ENCODE measurements at regions not wholly inside any gene's neighbourhood (a gene's known extent, or its start where the extent isn't known, plus 50 kb on each side); places are given as distances from the start of the nearest gene placed in this dataset.

GRCh38 chr7:155954550-155955366 is 142.5 kb upstream of the SHH start:
- Histone ChIP-seq H3K4me3 (ENCODE audit: low read length) (no peak overlapping the region), H3K27me3 (ENCODE audit: insufficient read depth, low read depth, low read length) (no peaks in the 10 kb centered on the region), H3K4me2 (ENCODE audit: low read length) (no peak overlapping the region), H3K9ac (ENCODE audit: low read length) (no peak overlapping the region), H3K27ac (ENCODE audit: low read length) (no peak overlapping the region), H2AFZ (ENCODE audit: low read depth, low read length) (no peak overlapping the region), H3F3A (ENCODE audit: insufficient read depth, low read length, poor library complexity, severe bottlenecking) (no peaks in the 10 kb centered on the region), H3K79me2 (replicated peaks; ENCODE audit: insufficient read depth, low read length) (no peaks in the 10 kb centered on the region), H3K36me3 (ENCODE audit: insufficient read depth, low read length) (no peaks in the 10 kb centered on the region), H3K9me2 (ENCODE audit: insufficient read depth, low read length) (no peaks in the 10 kb centered on the region), H3K9me3 (ENCODE audit: low read length) (no peaks in the 10 kb centered on the region), H4K20me1 (ENCODE audit: insufficient read depth) (no peaks in the 10 kb centered on the region)
- TF ChIP-seq EZH2 (IDR thresholded peaks at IDR 0.05; ENCODE audit: borderline replicate concordance, insufficient read depth, low read length, poor library complexity, severe bottlenecking): no peak
- no peak for TF ChIP-seq CTCF (IDR thresholded peaks at IDR 0.05; ENCODE audit: poor library complexity, severe bottlenecking)
- no peak for TF ChIP-seq MXI1 (conservative IDR thresholded peaks at IDR 0.05; ENCODE audit: poor library complexity, severe bottlenecking)
- no peak for TF ChIP-seq POLR2AphosphoS5 (IDR thresholded peaks at IDR 0.05)
- TF ChIP-seq, protein P1, sequence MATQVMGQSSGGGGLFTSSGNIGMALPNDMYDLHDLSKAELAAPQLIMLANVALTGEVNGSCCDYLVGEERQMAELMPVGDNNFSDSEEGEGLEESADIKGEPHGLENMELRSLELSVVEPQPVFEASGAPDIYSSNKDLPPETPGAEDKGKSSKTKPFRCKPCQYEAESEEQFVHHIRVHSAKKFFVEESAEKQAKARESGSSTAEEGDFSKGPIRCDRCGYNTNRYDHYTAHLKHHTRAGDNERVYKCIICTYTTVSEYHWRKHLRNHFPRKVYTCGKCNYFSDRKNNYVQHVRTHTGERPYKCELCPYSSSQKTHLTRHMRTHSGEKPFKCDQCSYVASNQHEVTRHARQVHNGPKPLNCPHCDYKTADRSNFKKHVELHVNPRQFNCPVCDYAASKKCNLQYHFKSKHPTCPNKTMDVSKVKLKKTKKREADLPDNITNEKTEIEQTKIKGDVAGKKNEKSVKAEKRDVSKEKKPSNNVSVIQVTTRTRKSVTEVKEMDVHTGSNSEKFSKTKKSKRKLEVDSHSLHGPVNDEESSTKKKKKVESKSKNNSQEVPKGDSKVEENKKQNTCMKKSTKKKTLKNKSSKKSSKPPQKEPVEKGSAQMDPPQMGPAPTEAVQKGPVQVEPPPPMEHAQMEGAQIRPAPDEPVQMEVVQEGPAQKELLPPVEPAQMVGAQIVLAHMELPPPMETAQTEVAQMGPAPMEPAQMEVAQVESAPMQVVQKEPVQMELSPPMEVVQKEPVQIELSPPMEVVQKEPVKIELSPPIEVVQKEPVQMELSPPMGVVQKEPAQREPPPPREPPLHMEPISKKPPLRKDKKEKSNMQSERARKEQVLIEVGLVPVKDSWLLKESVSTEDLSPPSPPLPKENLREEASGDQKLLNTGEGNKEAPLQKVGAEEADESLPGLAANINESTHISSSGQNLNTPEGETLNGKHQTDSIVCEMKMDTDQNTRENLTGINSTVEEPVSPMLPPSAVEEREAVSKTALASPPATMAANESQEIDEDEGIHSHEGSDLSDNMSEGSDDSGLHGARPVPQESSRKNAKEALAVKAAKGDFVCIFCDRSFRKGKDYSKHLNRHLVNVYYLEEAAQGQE (IDR thresholded peaks at IDR 0.05; ENCODE audit: borderline replicate concordance): no peak
- no peak for TF ChIP-seq EP300 (conservative IDR thresholded peaks at IDR 0.05; ENCODE audit: poor library complexity, severe bottlenecking)
- TF ChIP-seq RAD21 (conservative IDR thresholded peaks at IDR 0.05): no peak
- TF ChIP-seq TAF1 (IDR thresholded peaks at IDR 0.05; ENCODE audit: low read depth): no peak
- TF ChIP-seq SMC3 (conservative IDR thresholded peaks at IDR 0.05; ENCODE audit: poor library complexity): no peak

GRCh38 chr7:155953781-155954549 is 141.7 kb upstream of the SHH start:
- H3K4me2 ChIP-seq (ENCODE audit: low read length): no peak overlapping the region
- no peaks in the 10 kb centered on the region for H3K27me3 ChIP-seq (ENCODE audit: insufficient read depth, low read depth, low read length)
- no peaks in the 10 kb centered on the region for H3K9me3 ChIP-seq (ENCODE audit: low read length)
- H3K9ac ChIP-seq (ENCODE audit: low read length): no peak overlapping the region
- no peaks in the 10 kb centered on the region for H3F3A ChIP-seq (ENCODE audit: insufficient read depth, low read length, poor library complexity, severe bottlenecking)
- no peaks in the 10 kb centered on the region for H4K20me1 ChIP-seq (ENCODE audit: insufficient read depth)
- no peak overlapping the region for H2AFZ ChIP-seq (ENCODE audit: low read depth, low read length)
- no peak overlapping the region for H3K4me3 ChIP-seq (ENCODE audit: low read length)
- H3K36me3 ChIP-seq (ENCODE audit: insufficient read depth, low read length): no peaks in the 10 kb centered on the region
- no peaks in the 10 kb centered on the region for H3K9me2 ChIP-seq (ENCODE audit: insufficient read depth, low read length)
- TF ChIP-seq MXI1 (conservative IDR thresholded peaks at IDR 0.05; ENCODE audit: poor library complexity, severe bottlenecking): no peak
- TF ChIP-seq SMC3 (conservative IDR thresholded peaks at IDR 0.05; ENCODE audit: poor library complexity): no peak
- no peak for TF ChIP-seq EP300 (conservative IDR thresholded peaks at IDR 0.05; ENCODE audit: poor library complexity, severe bottlenecking)
- TF ChIP-seq RAD21 (conservative IDR thresholded peaks at IDR 0.05): no peak
- TF ChIP-seq EZH2 (IDR thresholded peaks at IDR 0.05; ENCODE audit: borderline replicate concordance, insufficient read depth, low read length, poor library complexity, severe bottlenecking): no peak
- no peak for TF ChIP-seq TAF1 (IDR thresholded peaks at IDR 0.05; ENCODE audit: low read depth)
- TF ChIP-seq, protein P1 (IDR thresholded peaks at IDR 0.05; ENCODE audit: borderline replicate concordance): no peak
- TF ChIP-seq CTCF (IDR thresholded peaks at IDR 0.05; ENCODE audit: poor library complexity, severe bottlenecking): no peak
- no peak for TF ChIP-seq POLR2AphosphoS5 (IDR thresholded peaks at IDR 0.05)
- no peak overlapping the region for H3K27ac ChIP-seq (ENCODE audit: low read length)
- no peaks in the 10 kb centered on the region for H3K79me2 ChIP-seq (replicated peaks; ENCODE audit: insufficient read depth, low read length)

All from neural cell (in vitro differentiated cells).